ENCODE measurements at regions not wholly inside any gene's neighbourhood (a gene's known extent, or its start where the extent isn't known, plus 50 kb on each side); places are given as distances from the start of the nearest gene placed in this dataset.
"Not testable (repeated sequence)": the region's sequence is repeated elsewhere in the genome, so short reads cannot be mapped to it uniquely, and the experiment has no call there.

GRCh38 chr2:239735131-239735828 lies 289.9 kb downstream of the NDUFA10 start:
- Histone ChIP-seq H3K9ac (ENCODE audit: low read length) (no peak overlapping the region), H3K4me1 (ENCODE audit: control insufficient read depth, insufficient read depth, low read length) (no peaks in the 10 kb centered on the region), H3K36me3 (ENCODE audit: control insufficient read depth, insufficient read depth, low read length) (no peaks in the 10 kb centered on the region), H3K27me3 (ENCODE audit: control insufficient read depth, insufficient read depth, low read length) (peaks cover 7% of the 10 kb centered on the region), H3K4me3 (ENCODE audit: low read length) (no peak overlapping the region), H3K27ac (ENCODE audit: low read depth, low read length) (no peak overlapping the region)

GRCh38 chr2:239734436-239735005 lies 290.6 kb downstream of the NDUFA10 start:
- no peak overlapping the region for H3K9ac ChIP-seq (ENCODE audit: low read length)
- no peak overlapping the region for H3K27ac ChIP-seq (ENCODE audit: low read depth, low read length)
- peaks cover 7% of the 10 kb centered on the region for H3K27me3 ChIP-seq (ENCODE audit: control insufficient read depth, insufficient read depth, low read length)
- no peaks in the 10 kb centered on the region for H3K4me1 ChIP-seq (ENCODE audit: control insufficient read depth, insufficient read depth, low read length)
- H3K36me3 ChIP-seq (ENCODE audit: control insufficient read depth, insufficient read depth, low read length): no peaks in the 10 kb centered on the region
- no peak overlapping the region for H3K4me3 ChIP-seq (ENCODE audit: low read length)

DNA sequence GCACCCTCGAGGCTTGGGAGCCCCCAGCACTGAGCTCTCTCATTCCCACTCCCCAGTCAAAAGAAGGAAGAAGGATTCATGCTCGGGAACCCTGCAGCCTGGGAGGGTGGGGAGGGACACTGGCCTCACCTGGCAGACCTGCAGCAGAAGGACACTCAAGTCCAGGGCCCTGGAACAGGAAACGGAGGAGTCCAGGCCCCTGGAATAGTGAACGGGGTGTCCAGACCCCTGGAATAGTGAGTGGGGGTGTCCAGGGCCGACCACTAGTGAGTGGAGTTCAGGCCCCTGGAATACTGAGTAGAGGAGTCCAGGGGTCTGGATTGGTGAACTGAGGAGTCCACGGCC lies 292.5 kb downstream of the NDUFA10 start:
- H3K9ac ChIP-seq (ENCODE audit: low read length): no peak overlapping the region
- H3K4me1 ChIP-seq (ENCODE audit: control insufficient read depth, insufficient read depth, low read length): no peaks in the 10 kb centered on the region
- no peaks in the 10 kb centered on the region for H3K27me3 ChIP-seq (ENCODE audit: control insufficient read depth, insufficient read depth, low read length)
- H3K27ac ChIP-seq (ENCODE audit: low read depth, low read length): no peak overlapping the region
- H3K36me3 ChIP-seq (ENCODE audit: control insufficient read depth, insufficient read depth, low read length): no peaks in the 10 kb centered on the region
- H3K4me3 ChIP-seq (ENCODE audit: low read length): no peak overlapping the region

GRCh38 chr2:239731998-239732665 lies 293.0 kb downstream of the NDUFA10 start:
- Histone ChIP-seq H3K36me3 (ENCODE audit: control insufficient read depth, insufficient read depth, low read length) (no peaks in the 10 kb centered on the region), H3K9ac (ENCODE audit: low read length) (no peak overlapping the region), H3K4me3 (ENCODE audit: low read length) (no peak overlapping the region), H3K27ac (ENCODE audit: low read depth, low read length) (no peak overlapping the region), H3K27me3 (ENCODE audit: control insufficient read depth, insufficient read depth, low read length) (no peaks in the 10 kb centered on the region), H3K4me1 (ENCODE audit: control insufficient read depth, insufficient read depth, low read length) (no peaks in the 10 kb centered on the region)

- no peak overlapping the region for H3K4me3 ChIP-seq (ENCODE audit: low read length)
- no peaks in the 10 kb centered on the region for H3K4me1 ChIP-seq (ENCODE audit: control insufficient read depth, insufficient read depth, low read length)
- H3K9ac ChIP-seq (ENCODE audit: low read length): no peak overlapping the region
- no peaks in the 10 kb centered on the region for H3K27me3 ChIP-seq (ENCODE audit: control insufficient read depth, insufficient read depth, low read length)
- H3K27ac ChIP-seq (ENCODE audit: low read depth, low read length): no peak overlapping the region
- no peaks in the 10 kb centered on the region for H3K36me3 ChIP-seq (ENCODE audit: control insufficient read depth, insufficient read depth, low read length)
Observed at GRCh38 chr2:239731422-239731821, 293.7 kb downstream of the NDUFA10 start.

DNA sequence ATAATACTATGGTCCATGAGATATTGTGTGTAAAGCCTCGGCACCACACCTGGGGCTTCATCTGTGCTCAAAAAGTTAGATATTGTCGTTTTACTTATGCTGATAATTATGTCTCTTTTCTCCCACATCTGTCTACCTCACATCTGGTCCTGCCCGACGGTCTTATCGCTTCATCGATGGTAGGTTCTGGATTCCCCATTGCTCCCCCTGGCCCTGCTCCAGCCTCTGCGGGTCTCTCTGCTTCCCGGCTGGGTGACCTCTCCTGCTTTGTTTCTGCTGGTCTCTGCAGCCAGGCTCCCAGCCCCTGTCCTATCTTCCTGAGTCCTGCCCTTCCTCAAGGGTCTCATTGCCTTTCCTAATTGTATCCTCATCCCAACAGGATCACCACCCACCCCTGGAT lies 294.2 kb downstream of the NDUFA10 start:
- Histone ChIP-seq H3K27ac (ENCODE audit: low read depth, low read length) (no peak overlapping the region), H3K4me1 (ENCODE audit: control insufficient read depth, insufficient read depth, low read length) (no peaks in the 10 kb centered on the region), H3K4me3 (ENCODE audit: low read length) (no peak overlapping the region), H3K36me3 (ENCODE audit: control insufficient read depth, insufficient read depth, low read length) (no peaks in the 10 kb centered on the region), H3K27me3 (ENCODE audit: control insufficient read depth, insufficient read depth, low read length) (no peaks in the 10 kb centered on the region), H3K9ac (ENCODE audit: low read length) (no peak overlapping the region)

GRCh38 chr2:239730567-239730882 lies 294.6 kb downstream of the NDUFA10 start:
- H3K9ac ChIP-seq (ENCODE audit: low read length); H3K4me1 ChIP-seq (ENCODE audit: control insufficient read depth, insufficient read depth, low read length); H3K27me3 ChIP-seq (ENCODE audit: control insufficient read depth, insufficient read depth, low read length); H3K27ac ChIP-seq (ENCODE audit: low read depth, low read length); H3K4me3 ChIP-seq (ENCODE audit: low read length); H3K36me3 ChIP-seq (ENCODE audit: control insufficient read depth, insufficient read depth, low read length): not testable (repeated sequence)

GRCh38 chr2:239729681-239730566 lies 295.2 kb downstream of the NDUFA10 start:
- H3K4me1 ChIP-seq (ENCODE audit: control insufficient read depth, insufficient read depth, low read length): no peaks in the 10 kb centered on the region

GRCh38 chr2:239729151-239729550 lies 296.0 kb downstream of the NDUFA10 start:
- Histone ChIP-seq H3K4me3 (ENCODE audit: low read length) (no peak overlapping the region), H3K36me3 (ENCODE audit: control insufficient read depth, insufficient read depth, low read length) (no peaks in the 10 kb centered on the region), H3K4me1 (ENCODE audit: control insufficient read depth, insufficient read depth, low read length) (no peaks in the 10 kb centered on the region), H3K27me3 (ENCODE audit: control insufficient read depth, insufficient read depth, low read length) (no peaks in the 10 kb centered on the region), H3K9ac (ENCODE audit: low read length) (no peak overlapping the region), H3K27ac (ENCODE audit: low read depth, low read length) (no peak overlapping the region)

More at GRCh38 chr2:239729681-239730566, 295.2 kb downstream of the NDUFA10 start:
- H3K4me3 ChIP-seq (ENCODE audit: low read length): no peak overlapping the region
- H3K9ac ChIP-seq (ENCODE audit: low read length): no peak overlapping the region
- H3K27me3 ChIP-seq (ENCODE audit: control insufficient read depth, insufficient read depth, low read length): no peaks in the 10 kb centered on the region
- H3K27ac ChIP-seq (ENCODE audit: low read depth, low read length): no peak overlapping the region
- no peaks in the 10 kb centered on the region for H3K36me3 ChIP-seq (ENCODE audit: control insufficient read depth, insufficient read depth, low read length)

- Histone ChIP-seq H3K9ac (ENCODE audit: low read length) (no peak overlapping the region), H3K4me3 (ENCODE audit: low read length) (no peak overlapping the region), H3K27me3 (ENCODE audit: control insufficient read depth, insufficient read depth, low read length) (no peaks in the 10 kb centered on the region), H3K36me3 (ENCODE audit: control insufficient read depth, insufficient read depth, low read length) (no peaks in the 10 kb centered on the region), H3K27ac (ENCODE audit: low read depth, low read length) (no peak overlapping the region), H3K4me1 (ENCODE audit: control insufficient read depth, insufficient read depth, low read length) (no peaks in the 10 kb centered on the region)
Observed at GRCh38 chr2:239728751-239729150, 296.4 kb downstream of the NDUFA10 start.

DNA sequence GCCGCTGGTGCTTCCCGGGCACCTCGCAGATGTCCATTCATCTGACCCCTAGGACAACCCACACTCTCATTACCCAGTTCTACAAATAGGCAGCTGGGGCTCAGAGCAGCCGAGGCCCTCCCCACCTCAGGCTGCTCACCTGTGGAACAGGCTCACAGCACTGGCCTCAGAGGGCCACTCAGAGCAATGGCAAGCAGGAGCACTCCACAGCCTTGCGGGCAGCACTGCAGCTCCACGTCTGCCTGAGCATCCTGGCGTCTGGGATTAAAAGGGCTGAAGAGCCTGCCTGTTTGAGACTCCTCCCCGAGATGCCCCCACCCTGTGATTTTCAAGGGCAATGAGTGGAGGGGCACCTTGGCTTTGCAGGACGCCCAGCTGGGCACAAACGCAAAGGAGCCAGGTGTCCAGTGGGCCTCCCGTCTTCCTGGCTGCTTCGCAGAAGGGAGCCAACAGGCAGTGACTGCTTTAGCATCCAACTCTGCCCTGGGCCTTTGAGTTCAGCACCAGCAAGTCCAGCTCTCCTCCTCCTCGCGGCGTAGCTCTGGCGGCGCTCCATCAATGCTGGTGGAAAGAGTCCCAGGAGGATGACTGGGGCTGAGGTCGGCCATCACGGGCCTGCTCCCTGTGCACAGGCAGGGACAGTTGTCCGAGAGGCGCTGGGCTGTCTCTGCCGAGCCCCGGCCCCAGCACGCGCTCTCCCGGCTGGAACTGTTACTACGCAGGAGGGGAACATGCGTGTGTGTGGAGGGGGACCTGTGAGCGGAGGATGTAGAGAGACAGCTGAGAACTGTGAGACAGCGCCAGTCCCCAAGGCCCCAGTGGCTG lies 297.2 kb downstream of the NDUFA10 start:
- Histone ChIP-seq H3K9ac (ENCODE audit: low read length) (no peak overlapping the region), H3K27me3 (ENCODE audit: control insufficient read depth, insufficient read depth, low read length) (no peaks in the 10 kb centered on the region), H3K27ac (ENCODE audit: low read depth, low read length) (no peak overlapping the region), H3K4me1 (ENCODE audit: control insufficient read depth, insufficient read depth, low read length) (no peaks in the 10 kb centered on the region), H3K36me3 (ENCODE audit: control insufficient read depth, insufficient read depth, low read length) (no peaks in the 10 kb centered on the region), H3K4me3 (ENCODE audit: low read length) (no peak overlapping the region)

Measured in rectal smooth muscle tissue (tissue), 1 donor.